K562 (cell line): ENCODE measurements at regions not wholly inside any gene's neighbourhood (a gene's known extent, or its start where the extent isn't known, plus 50 kb on each side); places are given as distances from the start of the nearest gene placed in this dataset.

Source experiments
- ATAC-seq: fragments of 200-7000 bp; cut with Tn5 transposase; 3 replicates; pipeline ENCODE4 v1.9.1; 2020; ENCODE audit warnings: moderate library complexity
- BruUV-seq: library from RNA; stranded (reverse); fragments of 400-500 nt; replicated peaks from 2 replicates; lab custom pipeline; 2021; lab: Mats Ljungman, UMichigan
- CTCF ChIA-PET: fragments of 300-600 bp; formaldehyde crosslinking; extraction: SDS; loops from one replicate; lab custom pipeline; 2021; ENCODE audit warnings: low intra/inter-chr PET ratio; lab: Yijun Ruan, JAX
- POLR2A ChIA-PET: fragments of 300-600, 350-650 bp; sonication (Branson Sonifier 250); formaldehyde crosslinking; extraction: SDS; loops from one replicate; lab custom pipeline; 2021; ENCODE audit warnings: antibody characterized with exemption, inconsistent platforms; lab: Yijun Ruan, JAX
- DNase-seq, 4 experiments: peaks; one replicate each; pipeline versions ENCODE4 v3.0.0 to v3.0.0-alpha.2; 2011 to 2018; ENCODE audit warnings: low spot score in 3 of 4, mixed read lengths in 3 of 4; ENCODE audit errors: extremely low read depth in 1 of 4
- FAIRE-seq: peaks from 2 replicates; lab custom pipeline; 2011; peaks lifted over from hg19 to GRCh38; lab: Jason Lieb, UNC
- H2AFZ ChIP-seq: 2 replicates; pipeline ENCODE4 v1.6.0; 2011; ENCODE audit warnings: low read depth, low read length, control low read depth, inconsistent platforms
- H3K27ac ChIP-seq: fragments of 200-600 bp; 3 replicates; pipeline ENCODE4 v1.8.0; 2011; ENCODE audit warnings: low read depth, mild to moderate bottlenecking, control low read depth, inconsistent platforms, low read length, moderate library complexity, mixed read lengths; ENCODE audit errors: extremely low read depth
- H3K27me3 ChIP-seq, 2 experiments: fragments of 300-600 bp in 1 of 2; 2 replicates in 1 of 2; 3 replicates in 1 of 2; pipeline versions ENCODE4 v1.6.0 to v1.8.0; 2011; ENCODE audit warnings: inconsistent platforms in 2 of 2, low read length in 2 of 2, mild to moderate bottlenecking in 1 of 2, mixed read lengths in 1 of 2, moderate library complexity in 1 of 2; ENCODE audit not compliant: control insufficient read depth in 2 of 2, insufficient read depth in 2 of 2
- H3K36me3 ChIP-seq: fragments of 300-600 bp; 3 replicates; pipeline ENCODE4 v1.8.0; 2011; ENCODE audit warnings: mild to moderate bottlenecking, low read length, inconsistent platforms; ENCODE audit not compliant: control insufficient read depth, insufficient read depth
- H3K4me1 ChIP-seq, 2 experiments: fragments of 200-600 bp in 1 of 2; replicated peaks in 1 of 2; 2 replicates in 1 of 2; 3 replicates in 1 of 2; pipeline versions ENCODE4 v1.5.1 to v1.8.0; 2011; ENCODE audit warnings: inconsistent platforms in 2 of 2, low read length in 2 of 2, mild to moderate bottlenecking in 1 of 2, mixed read lengths in 1 of 2, moderate library complexity in 1 of 2; ENCODE audit not compliant: control insufficient read depth in 2 of 2, insufficient read depth in 2 of 2
- H3K4me2 ChIP-seq: 2 replicates; pipeline ENCODE4 v1.6.1; 2011; ENCODE audit warnings: low read length, control low read depth, inconsistent platforms, mixed read lengths; ENCODE audit not compliant: insufficient read depth
- H3K4me3 ChIP-seq: fragments of 200-600 bp; sonication (generic), shearing (Covaris generic); 2 replicates; pipeline ENCODE4 v1.5.1; 2016; ENCODE audit warnings: control low read depth, inconsistent platforms
- H3K79me2 ChIP-seq: fragments of 200-600 bp; 3 replicates; pipeline ENCODE4 v1.8.0; 2011; ENCODE audit warnings: low read length, inconsistent platforms; ENCODE audit not compliant: control insufficient read depth, insufficient read depth
- H3K9ac ChIP-seq, 2 experiments: 2 replicates each; pipeline versions ENCODE4 v1.6.0 to v1.6.1; 2011; ENCODE audit warnings: low read depth in 2 of 2, low read length in 2 of 2, control low read depth in 1 of 2, inconsistent platforms in 1 of 2, mild to moderate bottlenecking in 1 of 2, mixed read lengths in 1 of 2; ENCODE audit not compliant: insufficient read depth in 1 of 2
- H3K9me1 ChIP-seq: one replicate; pipeline ENCODE4 v1.6.0; 2011; ENCODE audit warnings: inconsistent platforms, mild to moderate bottlenecking, low read length, moderate library complexity; ENCODE audit not compliant: control insufficient read depth, insufficient read depth
- H3K9me3 ChIP-seq: replicated peaks from 2 replicates; pipeline ENCODE4 v1.5.1; 2011; ENCODE audit warnings: low read depth, low read length, inconsistent platforms; ENCODE audit not compliant: control insufficient read depth, insufficient read depth
- H4K20me1 ChIP-seq: replicated peaks from 2 replicates; pipeline ENCODE4 v1.6.1; 2011; ENCODE audit warnings: low read length, inconsistent platforms, mixed read lengths; ENCODE audit not compliant: control insufficient read depth, insufficient read depth
- CBFA2T2 ChIP-seq: fragments of 450-650 bp; conservative IDR thresholded peaks from 2 replicates; pipeline ENCODE4 v1.6.1; 2017; ENCODE audit warnings: mild to moderate bottlenecking
- CBX3 ChIP-seq, 2 experiments: IDR thresholded peaks; 1 replicate in 1 of 2; 2 replicates in 1 of 2; pipeline ENCODE4 v1.6.1; 2012; ENCODE audit warnings: inconsistent platforms in 2 of 2, low read length in 2 of 2, borderline replicate concordance in 1 of 2, control low read depth in 1 of 2
- GABPB1 ChIP-seq: sonication (generic); formaldehyde crosslinking; IDR thresholded peaks from 2 replicates; pipeline ENCODE4 v1.8.0; 2022; ENCODE audit warnings: mild to moderate bottlenecking, missing genetic modification reagents
- GATAD2B ChIP-seq: fragments of 450-650 bp; IDR thresholded peaks from 2 replicates; pipeline ENCODE4 v1.6.1; 2017; ENCODE audit warnings: mild to moderate bottlenecking, borderline replicate concordance
- ILF3 ChIP-seq: fragments of 450-650 bp; IDR thresholded peaks from 2 replicates; pipeline ENCODE4 v1.6.1; 2018; ENCODE audit warnings: antibody characterized with exemption, mild to moderate bottlenecking, moderate library complexity, borderline replicate concordance
- MIER1 ChIP-seq: fragments of 450-650 bp; IDR thresholded peaks from 2 replicates; pipeline ENCODE4 v1.6.1; 2016; ENCODE audit warnings: antibody characterized with exemption, mild to moderate bottlenecking, low read depth
- ZC3H8 ChIP-seq: fragments of 450-650 bp; IDR thresholded peaks from 2 replicates; pipeline ENCODE4 v1.6.1; 2017
- ZNF124 ChIP-seq: sonication (generic); formaldehyde crosslinking; IDR thresholded peaks from 2 replicates; pipeline ENCODE4 v1.8.1; 2022; ENCODE audit warnings: missing genetic modification reagents
- WGBS: fragments of 100-300 bp; shearing (Covaris generic); methylation state at CpG from one replicate; pipeline ENCODE4 v1.1.6; 2016; ENCODE audit warnings: low coverage, mixed read lengths; ENCODE audit not compliant: insufficient coverage; ENCODE audit errors: missing lambda C conversion rate; 5-methylcytosine and 5-hydroxymethylcytosine counted together
- in situ Hi-C: fragments of 300-500 bp; cut with MboI; formaldehyde crosslinking; loops from 4 replicates; pipeline ENCODE4 v1.15.0; 2018; ENCODE audit warnings: inconsistent platforms, mixed read lengths
- intact Hi-C: fragments of 100-400 bp; cut with micrococcal nuclease; formaldehyde crosslinking; loops from 2 replicates; pipeline ENCODE4 v1.14.2; 2022
- TF ChIP-seq, protein P1 (sequence below): sonication (generic); formaldehyde crosslinking; IDR thresholded peaks from 2 replicates; pipeline ENCODE4 v1.4.0; 2020; ENCODE audit warnings: mild to moderate bottlenecking, missing genetic modification reagents
- TF ChIP-seq, protein P2 (sequence below): fragments of 200-600 bp; sonication (generic); IDR thresholded peaks from one replicate; pipeline ENCODE4 v1.6.1; 2012; ENCODE audit warnings: mild to moderate bottlenecking, low read depth, low read length, inconsistent platforms

DNA sequence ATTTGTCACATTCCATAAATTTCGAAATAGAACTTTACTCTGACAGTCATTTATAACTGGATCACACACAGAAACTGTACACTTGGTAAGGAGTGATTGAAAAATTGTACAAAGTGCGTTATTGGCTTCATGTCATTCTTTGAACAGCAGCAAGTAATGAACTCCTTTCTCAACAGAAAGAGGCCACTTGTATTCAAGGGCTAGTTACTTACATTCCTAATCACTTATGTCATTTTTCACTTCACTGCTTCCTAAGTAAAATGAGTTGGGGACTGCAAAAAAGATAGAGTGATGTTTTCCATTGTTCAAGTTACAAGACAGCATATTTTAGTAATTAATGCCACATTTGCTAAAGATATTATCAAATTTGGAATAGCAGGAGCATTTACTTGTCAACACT is 893.2 kb downstream of the DTWD2 start:
- 0% methylated on average over 2 of the region's 2 CpGs for WGBS
- ATAC-seq (no peak), FAIRE-seq (no peak), DNase-seq (no peak)
- CTCF ChIA-PET = no interaction called here
- H3K9me1 ChIP-seq = no peaks in the 10 kb centered on the region
- no peaks in the 10 kb centered on the region for H3K79me2 ChIP-seq
- H3K9ac ChIP-seq = no peak overlapping the region
- H3K4me2 ChIP-seq = no peak overlapping the region
- POLR2A ChIA-PET = no interaction called here
- TF ChIP-seq CBX3 (IDR thresholded peaks at IDR 0.05; ENCODE audit: borderline replicate concordance in 1 of 2, low read length in 2 of 2) (no peak), GABPB1 (CRISPR knock-in tag) (no peak), ZNF124 (CRISPR knock-in tag) (no peak), MIER1 (no peak), CBFA2T2 (no peak), ILF3 (no peak), ZC3H8 (no peak), GATAD2B (no peak)
- TF ChIP-seq, protein P1, sequence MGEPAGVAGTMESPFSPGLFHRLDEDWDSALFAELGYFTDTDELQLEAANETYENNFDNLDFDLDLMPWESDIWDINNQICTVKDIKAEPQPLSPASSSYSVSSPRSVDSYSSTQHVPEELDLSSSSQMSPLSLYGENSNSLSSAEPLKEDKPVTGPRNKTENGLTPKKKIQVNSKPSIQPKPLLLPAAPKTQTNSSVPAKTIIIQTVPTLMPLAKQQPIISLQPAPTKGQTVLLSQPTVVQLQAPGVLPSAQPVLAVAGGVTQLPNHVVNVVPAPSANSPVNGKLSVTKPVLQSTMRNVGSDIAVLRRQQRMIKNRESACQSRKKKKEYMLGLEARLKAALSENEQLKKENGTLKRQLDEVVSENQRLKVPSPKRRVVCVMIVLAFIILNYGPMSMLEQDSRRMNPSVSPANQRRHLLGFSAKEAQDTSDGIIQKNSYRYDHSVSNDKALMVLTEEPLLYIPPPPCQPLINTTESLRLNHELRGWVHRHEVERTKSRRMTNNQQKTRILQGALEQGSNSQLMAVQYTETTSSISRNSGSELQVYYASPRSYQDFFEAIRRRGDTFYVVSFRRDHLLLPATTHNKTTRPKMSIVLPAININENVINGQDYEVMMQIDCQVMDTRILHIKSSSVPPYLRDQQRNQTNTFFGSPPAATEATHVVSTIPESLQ (CRISPR knock-in tag) = no peak
- TF ChIP-seq, protein P2, sequence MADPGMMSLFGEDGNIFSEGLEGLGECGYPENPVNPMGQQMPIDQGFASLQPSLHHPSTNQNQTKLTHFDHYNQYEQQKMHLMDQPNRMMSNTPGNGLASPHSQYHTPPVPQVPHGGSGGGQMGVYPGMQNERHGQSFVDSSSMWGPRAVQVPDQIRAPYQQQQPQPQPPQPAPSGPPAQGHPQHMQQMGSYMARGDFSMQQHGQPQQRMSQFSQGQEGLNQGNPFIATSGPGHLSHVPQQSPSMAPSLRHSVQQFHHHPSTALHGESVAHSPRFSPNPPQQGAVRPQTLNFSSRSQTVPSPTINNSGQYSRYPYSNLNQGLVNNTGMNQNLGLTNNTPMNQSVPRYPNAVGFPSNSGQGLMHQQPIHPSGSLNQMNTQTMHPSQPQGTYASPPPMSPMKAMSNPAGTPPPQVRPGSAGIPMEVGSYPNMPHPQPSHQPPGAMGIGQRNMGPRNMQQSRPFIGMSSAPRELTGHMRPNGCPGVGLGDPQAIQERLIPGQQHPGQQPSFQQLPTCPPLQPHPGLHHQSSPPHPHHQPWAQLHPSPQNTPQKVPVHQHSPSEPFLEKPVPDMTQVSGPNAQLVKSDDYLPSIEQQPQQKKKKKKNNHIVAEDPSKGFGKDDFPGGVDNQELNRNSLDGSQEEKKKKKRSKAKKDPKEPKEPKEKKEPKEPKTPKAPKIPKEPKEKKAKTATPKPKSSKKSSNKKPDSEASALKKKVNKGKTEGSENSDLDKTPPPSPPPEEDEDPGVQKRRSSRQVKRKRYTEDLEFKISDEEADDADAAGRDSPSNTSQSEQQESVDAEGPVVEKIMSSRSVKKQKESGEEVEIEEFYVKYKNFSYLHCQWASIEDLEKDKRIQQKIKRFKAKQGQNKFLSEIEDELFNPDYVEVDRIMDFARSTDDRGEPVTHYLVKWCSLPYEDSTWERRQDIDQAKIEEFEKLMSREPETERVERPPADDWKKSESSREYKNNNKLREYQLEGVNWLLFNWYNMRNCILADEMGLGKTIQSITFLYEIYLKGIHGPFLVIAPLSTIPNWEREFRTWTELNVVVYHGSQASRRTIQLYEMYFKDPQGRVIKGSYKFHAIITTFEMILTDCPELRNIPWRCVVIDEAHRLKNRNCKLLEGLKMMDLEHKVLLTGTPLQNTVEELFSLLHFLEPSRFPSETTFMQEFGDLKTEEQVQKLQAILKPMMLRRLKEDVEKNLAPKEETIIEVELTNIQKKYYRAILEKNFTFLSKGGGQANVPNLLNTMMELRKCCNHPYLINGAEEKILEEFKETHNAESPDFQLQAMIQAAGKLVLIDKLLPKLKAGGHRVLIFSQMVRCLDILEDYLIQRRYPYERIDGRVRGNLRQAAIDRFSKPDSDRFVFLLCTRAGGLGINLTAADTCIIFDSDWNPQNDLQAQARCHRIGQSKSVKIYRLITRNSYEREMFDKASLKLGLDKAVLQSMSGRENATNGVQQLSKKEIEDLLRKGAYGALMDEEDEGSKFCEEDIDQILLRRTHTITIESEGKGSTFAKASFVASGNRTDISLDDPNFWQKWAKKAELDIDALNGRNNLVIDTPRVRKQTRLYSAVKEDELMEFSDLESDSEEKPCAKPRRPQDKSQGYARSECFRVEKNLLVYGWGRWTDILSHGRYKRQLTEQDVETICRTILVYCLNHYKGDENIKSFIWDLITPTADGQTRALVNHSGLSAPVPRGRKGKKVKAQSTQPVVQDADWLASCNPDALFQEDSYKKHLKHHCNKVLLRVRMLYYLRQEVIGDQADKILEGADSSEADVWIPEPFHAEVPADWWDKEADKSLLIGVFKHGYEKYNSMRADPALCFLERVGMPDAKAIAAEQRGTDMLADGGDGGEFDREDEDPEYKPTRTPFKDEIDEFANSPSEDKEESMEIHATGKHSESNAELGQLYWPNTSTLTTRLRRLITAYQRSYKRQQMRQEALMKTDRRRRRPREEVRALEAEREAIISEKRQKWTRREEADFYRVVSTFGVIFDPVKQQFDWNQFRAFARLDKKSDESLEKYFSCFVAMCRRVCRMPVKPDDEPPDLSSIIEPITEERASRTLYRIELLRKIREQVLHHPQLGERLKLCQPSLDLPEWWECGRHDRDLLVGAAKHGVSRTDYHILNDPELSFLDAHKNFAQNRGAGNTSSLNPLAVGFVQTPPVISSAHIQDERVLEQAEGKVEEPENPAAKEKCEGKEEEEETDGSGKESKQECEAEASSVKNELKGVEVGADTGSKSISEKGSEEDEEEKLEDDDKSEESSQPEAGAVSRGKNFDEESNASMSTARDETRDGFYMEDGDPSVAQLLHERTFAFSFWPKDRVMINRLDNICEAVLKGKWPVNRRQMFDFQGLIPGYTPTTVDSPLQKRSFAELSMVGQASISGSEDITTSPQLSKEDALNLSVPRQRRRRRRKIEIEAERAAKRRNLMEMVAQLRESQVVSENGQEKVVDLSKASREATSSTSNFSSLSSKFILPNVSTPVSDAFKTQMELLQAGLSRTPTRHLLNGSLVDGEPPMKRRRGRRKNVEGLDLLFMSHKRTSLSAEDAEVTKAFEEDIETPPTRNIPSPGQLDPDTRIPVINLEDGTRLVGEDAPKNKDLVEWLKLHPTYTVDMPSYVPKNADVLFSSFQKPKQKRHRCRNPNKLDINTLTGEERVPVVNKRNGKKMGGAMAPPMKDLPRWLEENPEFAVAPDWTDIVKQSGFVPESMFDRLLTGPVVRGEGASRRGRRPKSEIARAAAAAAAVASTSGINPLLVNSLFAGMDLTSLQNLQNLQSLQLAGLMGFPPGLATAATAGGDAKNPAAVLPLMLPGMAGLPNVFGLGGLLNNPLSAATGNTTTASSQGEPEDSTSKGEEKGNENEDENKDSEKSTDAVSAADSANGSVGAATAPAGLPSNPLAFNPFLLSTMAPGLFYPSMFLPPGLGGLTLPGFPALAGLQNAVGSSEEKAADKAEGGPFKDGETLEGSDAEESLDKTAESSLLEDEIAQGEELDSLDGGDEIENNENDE = no peak
- intact Hi-C loops (no loop called here), in situ Hi-C loops (no loop called here)
- no peaks in the 10 kb centered on the region for H4K20me1 ChIP-seq
- no peaks in the 10 kb centered on the region for H3K9me3 ChIP-seq
- no peaks in the 10 kb centered on the region for H3K36me3 ChIP-seq
- BruUV-seq = no TSS peak
- H2AFZ ChIP-seq = no peak overlapping the region
- no peaks in the 10 kb centered on the region for H3K4me1 ChIP-seq
- H3K27me3 ChIP-seq = no peaks in the 10 kb centered on the region
- no peak overlapping the region for H3K4me3 ChIP-seq
- H3K27ac ChIP-seq = no peak overlapping the region
